WTC11 (cell line): ENCODE measurements at regions not wholly inside any gene's neighbourhood (a gene's known extent, or its start where the extent isn't known, plus 50 kb on each side); places are given as distances from the start of the nearest gene placed in this dataset.

Source experiments
- ATAC-seq: fragments of 200-7000 bp; cut with Tn5 transposase; 2 replicates; pipeline ENCODE4 v1.10.0; 2021; ENCODE audit warnings: mild to moderate bottlenecking, moderate library complexity
- CTCF ChIA-PET: fragments of 300-600 bp; sonication (Branson Sonifier 250); formaldehyde crosslinking; loops from one replicate; lab custom pipeline; 2021; ENCODE audit warnings: antibody characterized with exemption; lab: Charles Lee
- POLR2A ChIA-PET: fragments of 350-600 bp; sonication (Branson Sonifier 250); formaldehyde crosslinking; loops from one replicate; lab custom pipeline; 2021; ENCODE audit warnings: antibody characterized with exemption; lab: Charles Lee
- DNase-seq: peaks from one replicate; pipeline ENCODE4 v3.0.0; 2021; ENCODE audit warnings: low spot score
- H3K27ac Mint-ChIP-seq: 2 replicates; pipeline ENCODE4 v1.8.0; 2021; ENCODE audit warnings: mixed read lengths
- H3K27me3 Mint-ChIP-seq: 2 replicates; pipeline ENCODE4 v1.8.0; 2021; ENCODE audit warnings: low read depth, mild to moderate bottlenecking, moderate library complexity, mixed read lengths
- H3K36me3 Mint-ChIP-seq: 2 replicates; pipeline ENCODE4 v1.8.0; 2021; ENCODE audit warnings: mixed read lengths
- H3K4me1 Mint-ChIP-seq: 2 replicates; pipeline ENCODE4 v1.8.0; 2022; ENCODE audit warnings: mixed read lengths
- H3K4me3 Mint-ChIP-seq: 2 replicates; pipeline ENCODE4 v1.8.0; 2021; ENCODE audit warnings: mild to moderate bottlenecking, moderate library complexity, mixed read lengths
- H3K9me3 Mint-ChIP-seq: 2 replicates; pipeline ENCODE4 v1.8.0; 2021; ENCODE audit warnings: mixed read lengths
- ATF1 ChIP-seq: sonication (generic); formaldehyde crosslinking; IDR thresholded peaks from 2 replicates; pipeline ENCODE4 v1.8.1; 2023; ENCODE audit warnings: mild to moderate bottlenecking, moderate library complexity, missing genetic modification reagents
- ATF3 ChIP-seq: sonication (generic); formaldehyde crosslinking; conservative IDR thresholded peaks from 2 replicates; pipeline ENCODE4 v1.8.1; 2022; ENCODE audit warnings: mild to moderate bottlenecking, missing genetic modification reagents
- ERG ChIP-seq: fragments of 250-450 bp; sonication (Bioruptor Pico); IDR thresholded peaks from 2 replicates; pipeline ENCODE4 v1.8.0; 2021; ENCODE audit warnings: mild to moderate bottlenecking
- FOXJ3 ChIP-seq: sonication (generic); formaldehyde crosslinking; IDR thresholded peaks from 2 replicates; pipeline ENCODE4 v1.9.0; 2021; ENCODE audit warnings: missing genetic modification reagents, mild to moderate bottlenecking, borderline replicate concordance
- GRHL2 ChIP-seq: fragments of 250-450 bp; sonication (Bioruptor Pico); IDR thresholded peaks from 2 replicates; pipeline ENCODE4 v1.8.0; 2022; ENCODE audit warnings: mild to moderate bottlenecking, moderate library complexity; ENCODE audit not compliant: insufficient replicate concordance, severe bottlenecking
- MAX ChIP-seq: sonication (generic); formaldehyde crosslinking; IDR thresholded peaks from 2 replicates; pipeline ENCODE4 v1.8.0; 2022; ENCODE audit warnings: mild to moderate bottlenecking, missing genetic modification reagents
- MXD4 ChIP-seq: fragments of 250-450 bp; sonication (Bioruptor Pico); IDR thresholded peaks from 2 replicates; pipeline ENCODE4 v1.8.0; 2021; ENCODE audit warnings: mild to moderate bottlenecking, moderate library complexity, borderline replicate concordance
- NFATC4 ChIP-seq: fragments of 250-450 bp; sonication (Bioruptor Pico); IDR thresholded peaks from 2 replicates; pipeline ENCODE4 v1.9.0; 2021; ENCODE audit warnings: mild to moderate bottlenecking
- NFE2L1 ChIP-seq: sonication (generic); formaldehyde crosslinking; IDR thresholded peaks from 2 replicates; pipeline ENCODE4 v1.8.1; 2023; ENCODE audit warnings: missing genetic modification reagents
- NR1H2 ChIP-seq: sonication (generic); formaldehyde crosslinking; IDR thresholded peaks from 2 replicates; pipeline ENCODE4 v1.9.0; 2021; ENCODE audit warnings: mild to moderate bottlenecking, moderate library complexity, missing genetic modification reagents
- NR2C2 ChIP-seq: sonication (generic); formaldehyde crosslinking; IDR thresholded peaks from 2 replicates; pipeline ENCODE4 v1.8.0; 2022; ENCODE audit warnings: mild to moderate bottlenecking, missing genetic modification reagents
- PRDM15 ChIP-seq: sonication (generic); formaldehyde crosslinking; IDR thresholded peaks from 2 replicates; pipeline ENCODE4 v1.8.0; 2022; ENCODE audit warnings: missing genetic modification reagents
- RELA ChIP-seq: sonication (generic); formaldehyde crosslinking; IDR thresholded peaks from 2 replicates; pipeline ENCODE4 v1.8.1; 2022; ENCODE audit warnings: missing genetic modification reagents, mild to moderate bottlenecking, borderline replicate concordance
- RORB ChIP-seq: fragments of 250-450 bp; sonication (Bioruptor Pico); IDR thresholded peaks from 2 replicates; pipeline ENCODE4 v1.9.0; 2021; ENCODE audit warnings: mild to moderate bottlenecking
- SMAD4 ChIP-seq: sonication (generic); formaldehyde crosslinking; IDR thresholded peaks from 2 replicates; pipeline ENCODE4 v1.8.0; 2022; ENCODE audit warnings: mild to moderate bottlenecking, missing genetic modification reagents
- SP1 ChIP-seq: sonication (generic); formaldehyde crosslinking; conservative IDR thresholded peaks from 2 replicates; pipeline ENCODE4 v1.8.1; 2022; ENCODE audit warnings: missing genetic modification reagents
- ZNF219 ChIP-seq: sonication (generic); formaldehyde crosslinking; IDR thresholded peaks from 2 replicates; pipeline ENCODE4 v1.8.0; 2023; ENCODE audit warnings: missing genetic modification reagents, mild to moderate bottlenecking, borderline replicate concordance
- ZNF232 ChIP-seq: sonication (generic); formaldehyde crosslinking; IDR thresholded peaks from 2 replicates; pipeline ENCODE4 v1.8.0; 2022; ENCODE audit warnings: mild to moderate bottlenecking, missing genetic modification reagents
- ZNF317 ChIP-seq: sonication (generic); formaldehyde crosslinking; IDR thresholded peaks from 2 replicates; pipeline ENCODE4 v1.8.1; 2023; ENCODE audit warnings: low read depth, mild to moderate bottlenecking, moderate library complexity, missing genetic modification reagents, borderline replicate concordance

- Mint-ChIP-seq H3K4me3 (no peak overlapping the region), H3K27ac (no peak overlapping the region), H3K36me3 (no peaks in the 10 kb centered on the region), H3K27me3 (no peaks in the 10 kb centered on the region), H3K9me3 (peaks cover 5% of the 10 kb centered on the region), H3K4me1 (no peaks in the 10 kb centered on the region)
- ATAC-seq (no peak), DNase-seq (no peak)
- CTCF ChIA-PET, result no interaction called here
- TF ChIP-seq MAX (CRISPR knock-in tag), result no peak
- no peak for TF ChIP-seq RORB (CRISPR knock-in tag)
- TF ChIP-seq ATF3 (CRISPR knock-in tag), result no peak
- no peak for TF ChIP-seq NR2C2 (CRISPR knock-in tag)
- no peak for TF ChIP-seq ZNF219
- TF ChIP-seq NFE2L1 (CRISPR knock-in tag), result no peak
- no peak for TF ChIP-seq MXD4
- no peak for TF ChIP-seq RELA
- no peak for TF ChIP-seq ZNF317 (CRISPR knock-in tag)
- no peak for TF ChIP-seq ATF1 (CRISPR knock-in tag)
- TF ChIP-seq GRHL2 (CRISPR knock-in tag), result no peak
- POLR2A ChIA-PET, result no interaction called here
These were observed 458.3 kb upstream of the SLC14A2 start for GRCh38 chr18:45156946-45157345.

- CTCF ChIA-PET, result no interaction called here
- H3K27ac Mint-ChIP-seq, result no peak overlapping the region
- TF ChIP-seq ERG (CRISPR knock-in tag), result no peak
These were observed 457.7 kb upstream of the SLC14A2 start for GRCh38 chr18:45157576-45157975.

GRCh38 chr18:45161850-45162249 lies 453.4 kb upstream of the SLC14A2 start:
- Mint-ChIP-seq H3K4me1 (no peaks in the 10 kb centered on the region), H3K27me3 (no peaks in the 10 kb centered on the region), H3K9me3 (peaks cover 6% of the 10 kb centered on the region; the same call in 1 of the 2 replicates), H3K27ac (no peak overlapping the region), H3K4me3 (no peak overlapping the region), H3K36me3 (no peaks in the 10 kb centered on the region)
- TF ChIP-seq PRDM15 (CRISPR knock-in tag) (no peak), ATF3 (CRISPR knock-in tag) (no peak), NFE2L1 (CRISPR knock-in tag) (no peak), FOXJ3 (no peak), MXD4 (no peak), SMAD4 (CRISPR knock-in tag) (no peak), ZNF232 (CRISPR knock-in tag) (no peak), NFATC4 (CRISPR knock-in tag) (no peak), NR1H2 (CRISPR knock-in tag) (no peak), SP1 (CRISPR knock-in tag) (no peak)
- POLR2A ChIA-PET, result no interaction called here
- DNase-seq, result no peak
- CTCF ChIA-PET, result no interaction called here
- ATAC-seq, result no peak

More at GRCh38 chr18:45157576-45157975, 457.7 kb upstream of the SLC14A2 start:
- ATAC-seq (no peak), DNase-seq (no peak)
- POLR2A ChIA-PET, result no interaction called here
- H3K4me3 Mint-ChIP-seq, result no peak overlapping the region
- H3K36me3 Mint-ChIP-seq, result no peaks in the 10 kb centered on the region
- no peaks in the 10 kb centered on the region for H3K27me3 Mint-ChIP-seq
- H3K4me1 Mint-ChIP-seq, result no peaks in the 10 kb centered on the region
- peaks cover 4% of the 10 kb centered on the region for H3K9me3 Mint-ChIP-seq
